Keratinocyte (primary cell): ENCODE measurements at regions not wholly inside any gene's neighbourhood (a gene's known extent, or its start where the extent isn't known, plus 50 kb on each side); places are given as distances from the start of the nearest gene placed in this dataset.

Experiments used
- DNase-seq: peaks from one replicate; pipeline ENCODE4 v3.0.0-alpha.2; 2011; ENCODE audit warnings: low read depth, missing footprints, low spot score
- FAIRE-seq: peaks from 2 replicates; lab custom pipeline; 2011; peaks lifted over from hg19 to GRCh38; lab: Jason Lieb, UNC
- H2AFZ ChIP-seq: 2 replicates; pipeline ENCODE4 v1.6.0; 2012; ENCODE audit warnings: low read length, control low read depth, inconsistent platforms; ENCODE audit not compliant: control insufficient read depth
- H3K27ac ChIP-seq: 2 replicates; pipeline ENCODE4 v1.5.1; 2011; ENCODE audit warnings: low read length; ENCODE audit not compliant: control insufficient read depth, insufficient read depth
- H3K27me3 ChIP-seq: 3 replicates; pipeline ENCODE4 v1.6.0; 2011; ENCODE audit warnings: low read length; ENCODE audit not compliant: control insufficient read depth, insufficient read depth; ENCODE audit errors: extremely low read depth
- H3K36me3 ChIP-seq, 2 experiments: 2 replicates in 1 of 2; 3 replicates in 1 of 2; pipeline ENCODE4 v1.5.1; 2011; ENCODE audit warnings: low read length in 2 of 2, mild to moderate bottlenecking in 1 of 2; ENCODE audit not compliant: control insufficient read depth in 2 of 2, insufficient read depth in 2 of 2; ENCODE audit errors: extremely low read depth in 1 of 2
- H3K4me1 ChIP-seq: 3 replicates; pipeline ENCODE4 v1.5.1; 2011; ENCODE audit warnings: low read length; ENCODE audit not compliant: control insufficient read depth, insufficient read depth; ENCODE audit errors: extremely low read depth
- H3K4me2 ChIP-seq: 3 replicates; pipeline ENCODE4 v1.6.0; 2011; ENCODE audit warnings: low read depth, low read length; ENCODE audit not compliant: control insufficient read depth, insufficient read depth; ENCODE audit errors: extremely low read depth
- H3K4me3 ChIP-seq, 3 experiments: fragments of 200-600 bp in 1 of 3; sonication (generic) in 1 of 3; 2 replicates in 2 of 3; 3 replicates in 1 of 3; pipeline ENCODE4 v1.5.1; 2011 to 2016; ENCODE audit warnings: low read length in 3 of 3, mild to moderate bottlenecking in 3 of 3, control low read depth in 2 of 3, inconsistent platforms in 1 of 3, low read depth in 1 of 3, mixed read lengths in 1 of 3, mixed run types in 1 of 3, moderate library complexity in 1 of 3; ENCODE audit not compliant: control insufficient read depth in 2 of 3, insufficient read depth in 2 of 3; ENCODE audit errors: extremely low read depth in 1 of 3
- H3K79me2 ChIP-seq: 2 replicates; pipeline ENCODE4 v1.6.0; 2012; ENCODE audit warnings: low read length; ENCODE audit not compliant: control insufficient read depth, insufficient read depth
- H3K9ac ChIP-seq: 3 replicates; pipeline ENCODE4 v1.6.0; 2011; ENCODE audit warnings: low read length; ENCODE audit not compliant: control insufficient read depth, insufficient read depth; ENCODE audit errors: extremely low read depth
- H3K9me1 ChIP-seq: 3 replicates; pipeline ENCODE4 v1.6.0; 2011; ENCODE audit warnings: low read length; ENCODE audit not compliant: control insufficient read depth, insufficient read depth; ENCODE audit errors: extremely low read depth
- H3K9me3 ChIP-seq: 2 replicates; pipeline ENCODE4 v1.5.1; 2012; ENCODE audit warnings: low read depth, low read length; ENCODE audit not compliant: control insufficient read depth
- H4K20me1 ChIP-seq: 3 replicates; pipeline ENCODE4 v1.6.0; 2011; ENCODE audit warnings: low read length; ENCODE audit not compliant: control insufficient read depth, insufficient read depth; ENCODE audit errors: extremely low read depth
- EZH2 ChIP-seq: IDR thresholded peaks from one replicate; pipeline ENCODE4 v1.6.1; 2012; ENCODE audit warnings: inconsistent platforms, mild to moderate bottlenecking, low read length, moderate library complexity
- dilution Hi-C: fragments of 300-500 bp; cut with MboI; formaldehyde crosslinking; loops from one replicate; pipeline ENCODE4 v1.7.0; 2020; ENCODE audit warnings: low sequenced_read_pairs; ENCODE audit not compliant: extremely low pct_ligation_motif_present
- TF ChIP-seq, protein P1 (sequence below), 3 experiments: IDR thresholded peaks in 1 of 3; conservative IDR thresholded peaks in 1 of 3; optimal IDR thresholded peaks in 1 of 3; 2 replicates in 2 of 3; 3 replicates in 1 of 3; pipeline versions ENCODE3 to v1.5.1; 2011; ENCODE audit warnings: low read length in 3 of 3, mild to moderate bottlenecking in 3 of 3, moderate library complexity in 2 of 3, control low read depth in 1 of 3, inconsistent platforms in 1 of 3; ENCODE audit not compliant: insufficient read depth in 2 of 3; ENCODE audit errors: extremely low read depth in 1 of 3

DNA sequence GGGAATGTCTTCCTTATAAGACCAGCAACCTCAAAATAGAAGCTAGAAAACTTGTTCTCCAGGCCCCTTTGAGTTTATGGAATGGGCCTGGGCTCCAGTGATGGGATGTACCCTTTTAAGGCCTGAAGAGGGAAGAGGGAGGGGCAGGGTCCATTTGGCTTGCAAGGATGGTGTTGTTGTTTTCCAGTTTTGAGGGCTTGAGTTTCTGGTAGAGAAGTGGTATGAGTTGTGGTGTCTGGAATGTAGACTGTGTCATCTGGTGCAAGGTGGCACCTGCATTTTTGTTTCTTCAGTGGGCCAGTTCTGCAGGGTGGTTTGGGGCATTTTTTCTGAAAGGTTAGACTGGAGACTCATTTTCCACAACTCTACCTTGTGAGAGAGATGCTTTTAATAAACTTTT, 90.1 kb downstream of the ZNF777 start:
- Histone ChIP-seq H2AFZ (no peak overlapping the region), H4K20me1 (no peaks in the 10 kb centered on the region), H3K27me3 (no peaks in the 10 kb centered on the region), H3K9ac (no peak overlapping the region), H3K4me3 (no peak overlapping the region), H3K27ac (no peak overlapping the region), H3K36me3 (no peaks in the 10 kb centered on the region), H3K4me2 (no peak overlapping the region), H3K4me1 (no peaks in the 10 kb centered on the region), H3K9me3 (no peaks in the 10 kb centered on the region), H3K9me1 (no peaks in the 10 kb centered on the region), H3K79me2 (no peaks in the 10 kb centered on the region)
- TF ChIP-seq, protein P1, sequence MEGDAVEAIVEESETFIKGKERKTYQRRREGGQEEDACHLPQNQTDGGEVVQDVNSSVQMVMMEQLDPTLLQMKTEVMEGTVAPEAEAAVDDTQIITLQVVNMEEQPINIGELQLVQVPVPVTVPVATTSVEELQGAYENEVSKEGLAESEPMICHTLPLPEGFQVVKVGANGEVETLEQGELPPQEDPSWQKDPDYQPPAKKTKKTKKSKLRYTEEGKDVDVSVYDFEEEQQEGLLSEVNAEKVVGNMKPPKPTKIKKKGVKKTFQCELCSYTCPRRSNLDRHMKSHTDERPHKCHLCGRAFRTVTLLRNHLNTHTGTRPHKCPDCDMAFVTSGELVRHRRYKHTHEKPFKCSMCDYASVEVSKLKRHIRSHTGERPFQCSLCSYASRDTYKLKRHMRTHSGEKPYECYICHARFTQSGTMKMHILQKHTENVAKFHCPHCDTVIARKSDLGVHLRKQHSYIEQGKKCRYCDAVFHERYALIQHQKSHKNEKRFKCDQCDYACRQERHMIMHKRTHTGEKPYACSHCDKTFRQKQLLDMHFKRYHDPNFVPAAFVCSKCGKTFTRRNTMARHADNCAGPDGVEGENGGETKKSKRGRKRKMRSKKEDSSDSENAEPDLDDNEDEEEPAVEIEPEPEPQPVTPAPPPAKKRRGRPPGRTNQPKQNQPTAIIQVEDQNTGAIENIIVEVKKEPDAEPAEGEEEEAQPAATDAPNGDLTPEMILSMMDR (optimal IDR thresholded peaks at IDR 0.05 in 1 of 3, IDR thresholded peaks at IDR 0.05 in 1 of 3, conservative IDR thresholded peaks at IDR 0.05 in 1 of 3; ENCODE audit: extremely low read depth in 1 of 3, insufficient read depth in 2 of 3, low read length in 3 of 3) = no peak
- TF ChIP-seq EZH2 = no peak
- FAIRE-seq (no peak), DNase-seq (no peak)
- dilution Hi-C loops = no loop called here

GRCh38 chr7:149373089-149373488, 87.8 kb downstream of the ZNF777 start:
- DNase-seq (no peak), FAIRE-seq (no peak)
- no peaks in the 10 kb centered on the region for H3K79me2 ChIP-seq
- no peaks in the 10 kb centered on the region for H3K9me1 ChIP-seq
- dilution Hi-C loops = no loop called here
- no peak overlapping the region for H3K9ac ChIP-seq
- no peak overlapping the region for H3K4me3 ChIP-seq
- no peak for TF ChIP-seq EZH2
- TF ChIP-seq, protein P1 (optimal IDR thresholded peaks at IDR 0.05 in 1 of 3, IDR thresholded peaks at IDR 0.05 in 1 of 3, conservative IDR thresholded peaks at IDR 0.05 in 1 of 3; ENCODE audit: extremely low read depth in 1 of 3, insufficient read depth in 2 of 3, low read length in 3 of 3) = no peak
- H4K20me1 ChIP-seq = no peaks in the 10 kb centered on the region
- no peaks in the 10 kb centered on the region for H3K9me3 ChIP-seq
- no peaks in the 10 kb centered on the region for H3K4me1 ChIP-seq
- H3K4me2 ChIP-seq = no peak overlapping the region
- H3K36me3 ChIP-seq = no peaks in the 10 kb centered on the region
- H2AFZ ChIP-seq = no peak overlapping the region
- H3K27ac ChIP-seq = no peak overlapping the region
- H3K27me3 ChIP-seq = no peaks in the 10 kb centered on the region
